CMK (cell line): ENCODE measurements at regions not wholly inside any gene's neighbourhood (a gene's known extent, or its start where the extent isn't known, plus 50 kb on each side); places are given as distances from the start of the nearest gene placed in this dataset.
"Not testable (repeated sequence)": the region's sequence is repeated elsewhere in the genome, so short reads cannot be mapped to it uniquely, and the experiment has no call there.

ENCODE experiments used
- DNase-seq: peaks from one replicate; pipeline ENCODE4 v3.0.0-alpha.2; 2010; ENCODE audit warnings: low read depth

DNA sequence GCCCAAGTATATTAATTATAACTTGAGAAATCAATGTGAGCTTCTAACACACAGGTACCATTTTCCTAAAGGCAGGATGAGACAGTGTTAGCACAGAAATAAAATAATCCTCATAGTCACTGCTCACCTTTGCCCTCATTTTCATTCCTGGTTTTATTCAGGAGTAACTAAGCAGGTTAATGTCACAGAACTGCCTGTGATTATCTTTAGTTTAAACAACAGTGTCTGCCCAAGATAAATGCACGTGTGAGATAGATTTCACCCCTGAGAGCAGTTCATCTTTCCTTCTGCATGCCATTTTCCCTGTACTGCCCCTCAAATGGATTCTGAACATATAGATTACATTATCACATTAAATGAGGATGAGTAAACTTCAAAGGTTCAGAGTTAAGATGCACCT, 250.7 kb downstream of the RMST start:
- no peak for DNase-seq

DNA sequence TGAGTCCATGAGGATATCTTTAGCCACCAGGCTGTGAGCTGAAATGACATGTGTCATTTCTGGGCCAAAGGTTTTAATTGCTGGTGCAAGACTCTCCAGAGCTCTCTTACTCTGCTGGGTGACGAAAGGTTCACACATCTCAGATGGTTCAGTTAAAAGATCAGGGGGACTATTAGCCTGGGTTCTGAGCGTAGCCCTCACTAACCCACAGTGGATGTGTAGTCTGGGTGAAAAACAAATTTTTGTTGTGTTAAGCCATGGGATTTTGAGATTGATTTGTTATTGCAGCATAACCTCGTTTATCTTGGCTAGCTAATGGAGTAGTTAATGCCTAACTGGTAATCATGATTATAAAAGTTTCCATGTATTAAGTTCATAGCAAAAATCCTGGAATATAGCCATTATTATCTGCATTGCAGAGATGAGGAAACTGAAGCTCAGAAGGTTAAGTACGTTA, 251.5 kb downstream of the RMST start:
- DNase-seq: no peak

DNA sequence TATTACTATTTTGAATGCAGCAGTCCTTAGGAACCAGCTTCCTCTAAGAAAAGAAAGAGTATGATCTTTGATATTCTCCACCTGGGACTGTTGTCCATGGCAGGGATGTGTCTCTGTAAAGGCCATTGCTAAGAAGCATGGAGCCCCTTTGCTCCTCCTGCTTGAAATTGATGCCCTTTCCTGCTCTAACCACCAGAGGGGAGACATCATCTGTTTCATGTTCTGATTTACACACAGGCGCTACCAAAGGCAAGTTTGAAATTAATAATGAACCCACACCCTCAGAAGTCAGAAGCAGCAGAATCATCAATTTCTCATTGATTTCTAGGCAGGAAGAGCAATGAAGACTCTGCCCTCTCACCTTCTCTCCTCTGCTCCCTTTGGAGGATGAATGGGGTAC, 253.8 kb downstream of the RMST start:
- DNase-seq: no peak

DNA sequence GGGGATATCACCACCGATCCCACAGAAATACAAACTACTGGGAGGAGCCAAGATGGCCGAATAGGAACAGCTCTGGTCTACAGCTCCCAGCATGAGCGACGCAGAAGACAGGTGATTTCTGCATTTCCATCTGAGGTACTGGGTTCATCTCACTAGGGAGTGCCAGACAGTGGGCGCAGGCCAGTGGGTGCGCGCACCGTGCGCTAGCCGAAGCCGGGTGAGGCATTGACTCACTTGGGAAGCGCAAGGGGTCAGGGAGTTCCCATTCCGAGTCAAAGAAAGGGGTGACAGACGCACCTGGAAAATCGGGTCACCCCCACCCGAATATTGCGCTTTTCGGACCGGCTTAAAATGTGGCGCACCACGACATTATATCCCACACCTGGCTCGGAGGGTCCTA, 261.2 kb downstream of the RMST start:
- not testable (repeated sequence) for DNase-seq

DNA sequence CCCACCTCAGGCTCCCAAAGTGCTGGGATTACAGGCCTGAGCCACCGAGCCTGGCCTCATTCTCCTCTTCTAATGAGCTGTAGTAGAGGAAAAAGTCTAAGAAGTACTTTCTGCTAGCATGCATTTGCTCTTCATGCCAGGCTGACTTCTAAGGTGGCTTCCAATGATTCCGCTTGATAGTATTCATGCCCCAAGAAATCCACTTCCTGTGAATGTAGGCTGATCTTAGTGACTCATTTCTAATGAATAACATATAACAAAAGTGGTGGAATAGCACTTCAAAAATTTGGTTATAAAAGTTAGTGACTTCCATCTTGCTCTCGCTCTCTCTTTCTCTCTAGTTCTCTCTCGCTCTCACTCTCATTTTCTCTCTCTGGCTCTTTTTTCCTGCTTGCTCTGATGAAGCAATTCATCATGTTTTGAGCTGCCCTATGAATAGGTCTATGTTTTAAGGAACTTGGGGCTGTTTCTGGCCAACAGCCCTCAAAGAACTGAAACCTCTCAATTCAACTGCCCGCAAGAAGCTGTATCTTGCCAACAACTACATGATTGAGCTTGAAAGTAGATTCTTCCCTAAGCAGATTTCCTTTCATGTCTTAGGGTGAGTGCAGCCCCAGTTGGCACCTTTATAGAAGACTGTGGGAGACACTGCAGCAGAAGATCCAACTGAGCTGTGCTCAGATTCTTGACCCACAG, 282.9 kb downstream of the RMST start:
- DNase-seq: no peak

DNA sequence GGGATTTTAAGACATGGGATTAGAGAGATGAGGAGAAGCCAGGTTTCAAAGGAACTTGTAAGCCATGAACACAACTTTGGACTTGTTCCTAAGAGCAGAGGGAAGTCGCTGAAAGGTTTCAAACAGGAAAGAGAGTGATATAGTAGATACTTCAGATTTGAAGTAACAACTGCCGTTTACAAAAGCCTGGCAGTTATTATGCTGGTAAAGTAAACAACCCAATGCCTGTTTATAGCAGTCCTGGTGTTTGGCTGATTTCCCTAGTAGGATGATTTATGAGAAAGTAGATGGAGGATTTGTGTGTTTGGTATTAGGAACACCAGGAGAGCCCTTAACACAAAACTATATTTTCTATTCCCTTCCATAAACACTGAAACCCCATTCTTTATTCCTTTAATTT, 285.7 kb downstream of the RMST start:
- DNase-seq: no peak

DNA sequence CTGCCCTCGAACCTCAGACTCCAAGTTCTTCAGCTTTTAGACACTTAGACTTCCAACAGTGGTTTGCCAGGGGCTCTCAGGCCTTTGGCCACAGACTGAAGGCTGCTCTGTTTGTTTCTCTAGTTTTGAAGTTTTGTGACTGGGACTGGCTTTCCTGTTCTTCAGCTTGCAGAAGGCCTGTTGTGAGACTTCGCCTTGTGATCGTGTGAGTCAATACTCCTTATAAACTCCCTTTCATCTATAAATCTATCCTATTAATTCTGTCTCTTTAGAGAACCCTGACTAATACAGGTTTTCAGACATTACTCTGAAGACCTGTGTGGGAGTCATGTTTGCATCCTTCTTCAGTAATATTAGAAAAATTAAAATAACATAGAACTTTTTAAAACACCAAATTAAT, 289.1 kb downstream of the RMST start:
- DNase-seq: no peak

DNA sequence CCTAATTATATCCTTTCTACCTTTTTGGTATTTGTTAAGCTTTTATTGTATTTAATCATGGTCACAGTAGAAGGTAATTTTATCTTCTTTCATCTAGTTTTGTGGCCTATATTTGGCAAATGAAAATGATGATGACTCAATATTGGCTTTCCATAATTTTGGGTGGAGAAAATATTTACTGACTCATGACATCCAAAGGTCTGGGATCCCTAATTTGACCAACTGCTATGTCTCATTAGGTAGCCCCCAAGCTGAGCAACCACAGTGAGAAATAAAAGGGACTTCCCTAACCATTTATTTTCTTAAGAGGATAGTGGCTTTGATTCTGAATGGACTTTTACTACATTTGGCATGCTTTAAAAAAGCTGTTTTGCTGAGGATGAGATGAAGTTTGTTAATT, 289.5 kb downstream of the RMST start:
- no peak for DNase-seq

DNA sequence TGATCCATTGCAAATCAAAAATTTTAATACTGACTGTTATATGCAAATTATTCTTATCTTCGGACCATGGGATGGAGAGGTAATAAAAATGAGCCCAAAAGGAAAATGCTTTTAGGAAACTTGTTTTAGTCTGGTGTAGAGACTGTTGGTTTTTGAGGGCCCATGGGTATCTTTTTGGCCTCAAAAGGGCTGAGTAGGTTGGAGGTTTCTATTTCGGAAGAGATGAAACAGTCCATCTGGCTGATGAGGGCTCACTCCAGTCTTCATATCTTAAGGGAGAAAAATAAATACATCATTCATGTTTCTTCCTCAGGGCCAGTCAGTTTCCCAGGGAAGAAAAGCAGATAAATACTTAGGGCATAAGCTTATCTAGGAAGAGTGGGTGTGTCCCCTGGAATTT, 290.7 kb downstream of the RMST start:
- DNase-seq: no peak

DNA sequence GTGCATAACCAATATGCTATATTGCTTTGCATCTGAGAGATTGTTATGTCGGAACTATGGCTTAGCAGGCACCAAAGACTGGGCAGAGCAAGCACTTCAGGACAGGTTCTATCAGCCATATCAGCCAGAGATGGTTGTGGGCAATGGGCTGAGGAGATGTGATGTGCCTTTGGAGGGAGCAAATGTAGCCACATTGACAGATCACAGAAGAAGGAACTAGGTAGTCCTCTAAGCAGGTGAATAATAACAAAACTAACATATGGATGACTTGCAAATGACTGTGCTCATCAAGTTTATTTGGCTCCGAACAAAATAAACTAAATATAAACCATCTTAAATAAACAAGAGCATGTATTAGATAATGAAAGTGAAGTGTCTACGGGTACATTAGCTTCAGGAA, 291.7 kb downstream of the RMST start:
- DNase-seq: no peak

DNA sequence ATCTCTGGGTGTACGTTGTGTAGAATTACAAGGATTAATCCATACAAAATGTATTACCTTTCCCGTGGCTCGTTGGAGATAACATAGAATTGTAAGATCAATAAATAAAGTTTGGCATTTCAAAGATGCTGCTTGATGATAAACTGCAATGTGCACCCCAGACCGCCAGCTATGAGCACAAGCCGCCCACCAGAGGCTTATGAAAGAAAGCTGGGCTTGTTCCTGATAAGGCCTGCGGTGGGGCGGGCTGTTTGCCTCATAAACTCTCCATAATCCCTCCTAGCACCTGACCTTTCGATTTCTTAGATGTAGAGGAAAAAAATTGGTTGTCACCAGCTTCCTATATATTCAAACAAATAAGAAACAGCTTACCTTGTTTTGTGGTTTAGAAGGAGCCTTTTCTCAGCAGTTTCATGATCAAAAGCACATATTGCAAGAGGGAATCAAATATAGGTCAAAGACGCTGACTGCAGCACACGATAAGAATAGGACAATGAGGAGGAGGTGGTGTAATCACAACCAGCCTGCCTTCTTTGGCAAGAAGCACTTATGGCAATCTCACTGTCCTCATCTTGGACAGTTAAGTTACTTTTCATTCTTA, 293.6 kb downstream of the RMST start:
- peak; percentile 5 for DNase-seq

DNA sequence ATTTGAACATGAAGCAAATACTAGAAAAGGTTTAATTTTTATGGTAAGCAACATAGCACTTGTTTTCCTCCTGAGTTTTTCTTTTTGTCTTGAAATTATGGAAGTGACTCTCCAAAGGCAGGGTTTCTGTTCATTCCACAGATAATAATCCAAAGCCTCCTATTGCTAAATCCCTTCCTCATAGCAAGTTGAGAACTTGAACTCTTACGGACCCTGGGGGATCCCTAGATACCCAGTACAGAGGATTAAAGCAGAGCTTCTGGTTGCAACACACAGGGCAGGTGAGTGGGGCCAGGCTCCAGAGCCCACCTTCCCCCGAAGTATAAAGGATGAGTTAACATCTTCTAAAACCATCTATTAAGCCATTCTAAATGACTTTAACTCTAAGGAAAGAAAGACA, 294.1 kb downstream of the RMST start:
- DNase-seq: no peak

DNA sequence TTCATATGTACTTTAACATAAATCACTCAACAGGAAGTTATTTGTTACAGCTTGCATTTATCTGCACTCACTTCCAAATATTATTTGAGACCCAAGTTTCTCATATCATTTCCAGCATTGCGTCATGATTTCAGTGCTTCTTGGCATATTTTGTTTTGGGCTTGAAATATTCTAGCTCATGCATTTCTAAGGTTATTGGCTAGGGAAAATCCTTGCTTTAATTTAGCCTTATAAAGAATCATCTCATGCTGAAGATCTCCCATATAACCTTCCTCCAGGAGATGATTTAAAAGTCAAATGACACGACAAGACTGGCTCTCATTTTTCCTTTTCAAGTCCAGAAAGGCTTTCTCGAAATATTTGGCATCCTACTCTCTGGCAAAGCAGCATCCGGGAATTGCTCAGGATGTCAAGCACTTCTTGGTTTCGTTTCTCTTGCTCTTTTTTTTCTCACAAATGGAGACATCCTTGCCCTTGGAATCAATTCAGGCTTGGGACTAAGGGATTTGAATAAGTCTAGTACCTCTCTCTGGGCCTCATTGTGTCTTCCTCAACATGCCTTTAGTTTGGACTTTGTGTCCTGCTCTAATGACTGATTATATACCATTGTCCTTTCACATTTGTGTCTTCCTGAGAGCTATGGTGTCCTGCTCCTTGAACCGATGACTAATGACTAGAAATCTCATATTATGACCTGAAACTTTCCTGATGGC, 295.0 kb downstream of the RMST start:
- no peak for DNase-seq

DNA sequence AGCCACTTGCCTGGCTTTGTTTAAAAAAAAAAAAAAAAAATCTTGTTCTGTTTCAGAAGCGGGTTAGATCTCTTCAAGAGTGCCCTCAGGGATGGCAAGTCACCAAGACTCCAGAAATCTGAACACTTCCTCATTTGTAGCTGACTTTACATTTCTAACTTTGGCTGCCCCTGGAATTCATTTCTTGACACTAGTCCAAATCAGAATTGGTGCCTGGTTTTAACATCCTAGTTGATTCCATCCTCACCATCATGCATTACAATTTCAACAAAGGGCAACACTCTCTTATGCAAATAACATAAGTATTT, 295.5 kb downstream of the RMST start:
- DNase-seq: no peak

DNA sequence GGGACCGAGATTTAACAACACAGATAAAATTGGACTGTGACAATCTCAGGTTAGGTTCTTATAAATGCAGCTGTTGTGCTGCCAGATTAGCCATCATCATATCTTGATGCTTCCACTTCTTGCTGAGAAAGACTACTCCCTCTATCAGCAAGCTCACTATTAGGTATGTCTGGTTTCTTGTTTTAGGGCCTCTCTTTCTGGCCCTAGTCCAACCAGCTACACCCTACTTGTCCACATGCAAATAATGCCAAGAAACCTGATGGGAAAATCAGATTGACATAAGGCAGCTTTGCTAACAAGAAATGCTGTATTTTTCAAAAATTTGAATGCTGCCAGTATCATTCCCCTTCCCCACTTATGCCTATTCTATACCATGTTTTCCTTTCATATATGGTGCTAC, 296.0 kb downstream of the RMST start:
- DNase-seq: no peak

DNA sequence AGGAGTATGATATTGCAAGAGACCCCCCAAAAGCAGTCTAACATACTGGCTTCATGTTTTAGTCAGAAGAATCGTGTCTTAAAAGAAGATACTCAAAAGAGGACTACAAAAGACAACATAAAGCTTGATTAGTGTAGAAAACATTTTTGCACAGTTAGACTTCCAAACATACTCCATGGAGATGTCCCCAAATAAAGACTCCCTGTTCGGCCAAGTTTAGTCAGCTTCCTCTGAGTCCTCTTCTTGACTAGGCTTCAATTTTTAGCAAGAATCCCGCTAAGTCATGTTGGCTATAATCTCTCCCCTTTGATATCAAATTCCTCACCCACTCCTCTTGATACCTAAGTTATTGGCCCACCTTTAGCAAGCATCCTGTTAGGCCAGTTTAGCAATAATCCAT, 298.0 kb downstream of the RMST start:
- DNase-seq: no peak

DNA sequence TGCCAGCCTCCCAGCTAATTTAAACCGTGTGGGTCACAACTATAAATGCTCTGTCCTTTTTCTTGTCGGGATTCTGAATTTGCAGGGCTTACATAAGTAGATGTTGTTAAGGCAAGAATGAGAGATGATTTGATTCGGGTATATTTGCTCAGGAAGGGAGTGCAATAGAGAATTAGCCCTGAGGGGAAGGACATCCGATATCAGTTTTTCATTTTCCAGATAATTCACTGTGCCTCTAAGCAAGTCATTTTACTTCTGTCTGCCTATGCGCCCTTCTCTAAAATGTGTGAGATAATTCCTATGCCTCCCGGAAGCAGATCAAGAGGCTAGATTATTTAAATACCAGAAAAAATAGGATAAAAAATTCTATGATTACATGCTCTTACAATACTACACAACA, 300.5 kb downstream of the RMST start:
- no peak for DNase-seq

DNA sequence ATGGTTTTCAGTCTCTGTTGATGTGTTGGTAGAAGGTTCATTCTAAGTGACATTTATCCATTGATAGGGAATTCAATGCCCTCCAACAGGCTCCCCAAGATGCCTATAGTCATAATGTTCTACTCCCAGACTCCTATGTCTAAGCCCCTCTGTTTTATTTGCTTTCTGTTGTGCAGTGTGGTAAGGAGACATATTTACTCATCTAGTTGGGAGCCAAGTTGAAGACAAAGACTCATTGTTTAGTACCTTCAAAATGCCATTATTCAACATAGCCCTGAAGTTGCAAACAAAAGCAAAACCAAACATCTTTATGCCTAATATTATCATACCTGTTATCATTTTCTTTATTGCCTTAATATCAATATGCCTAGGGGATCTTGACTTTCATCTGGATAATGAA, 302.1 kb downstream of the RMST start:
- DNase-seq: no peak

DNA sequence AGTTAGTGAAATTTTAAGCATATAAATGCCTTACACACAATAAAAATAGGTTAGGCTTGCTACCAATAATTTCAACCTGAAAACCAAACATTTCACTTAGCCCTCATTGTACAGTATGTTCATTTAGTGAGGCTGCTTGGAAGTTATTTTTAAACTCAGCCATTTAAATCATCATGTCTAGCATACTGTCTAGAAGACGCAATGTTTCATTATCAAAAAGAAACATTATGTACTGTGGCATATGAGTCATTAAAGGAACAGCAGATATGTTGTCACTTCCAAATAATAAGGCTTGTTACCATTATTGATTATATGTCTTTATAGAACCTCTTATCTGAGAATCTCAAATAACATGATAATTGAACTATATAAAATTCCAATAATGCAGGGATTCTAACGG, 304.7 kb downstream of the RMST start:
- DNase-seq: no peak

DNA sequence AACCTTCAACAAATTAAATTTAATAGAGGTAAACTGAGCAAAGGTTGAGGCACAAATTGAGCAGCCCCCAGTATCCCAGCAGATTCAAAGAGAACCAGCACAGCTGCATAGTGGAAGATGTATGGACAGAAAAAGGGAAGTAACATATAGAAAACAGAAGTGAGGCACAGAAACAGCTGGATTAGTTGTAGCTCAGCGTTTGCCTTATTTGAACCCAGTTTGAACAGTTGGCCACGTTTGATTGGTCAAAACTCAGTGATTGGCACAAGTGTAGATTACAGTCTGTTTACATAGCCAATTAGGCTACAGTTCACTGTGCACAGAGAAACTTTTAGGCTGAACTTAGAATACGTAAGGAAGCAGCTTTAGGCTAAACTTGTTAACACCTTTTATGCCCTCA, 315.5 kb downstream of the RMST start:
- DNase-seq: no peak

DNA sequence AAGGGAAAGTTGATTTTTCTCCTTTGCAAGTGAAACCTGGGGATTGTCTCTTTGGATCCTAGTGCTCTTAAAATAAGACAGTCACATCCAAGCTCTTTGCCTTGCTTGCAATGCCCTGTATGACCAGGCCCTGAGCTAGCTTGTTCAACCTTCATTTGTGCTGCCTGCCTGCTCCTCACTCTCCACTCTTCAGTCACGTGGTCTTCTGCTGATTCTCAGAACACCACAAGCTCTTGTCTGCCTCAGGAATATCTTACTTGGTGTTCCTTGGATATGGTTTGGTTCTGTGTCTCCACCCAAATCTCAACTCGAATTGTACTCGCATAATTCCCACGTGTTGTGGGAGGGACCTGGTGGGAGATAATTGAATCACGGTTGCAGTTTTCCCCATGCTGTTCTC, 318.7 kb downstream of the RMST start:
- no peak for DNase-seq

DNA sequence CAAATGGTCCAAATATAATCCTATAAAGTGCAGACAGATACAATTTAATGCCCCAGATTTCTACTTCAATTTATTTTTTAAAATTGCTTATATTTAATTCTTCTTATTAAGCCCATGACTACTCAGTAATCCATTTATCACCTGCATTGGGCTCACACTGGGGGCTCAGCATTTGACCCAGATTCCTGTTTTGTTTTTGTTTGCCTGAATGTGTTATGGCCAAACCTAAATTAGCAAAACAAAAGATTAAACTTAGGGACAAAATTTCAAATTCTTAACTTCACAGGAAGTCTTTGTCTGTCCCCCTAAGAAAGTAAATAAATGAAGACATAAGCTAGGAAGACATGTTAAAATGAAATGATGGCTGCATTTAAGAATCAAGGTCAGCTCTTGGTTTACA, 322.3 kb downstream of the RMST start:
- no peak for DNase-seq

DNA sequence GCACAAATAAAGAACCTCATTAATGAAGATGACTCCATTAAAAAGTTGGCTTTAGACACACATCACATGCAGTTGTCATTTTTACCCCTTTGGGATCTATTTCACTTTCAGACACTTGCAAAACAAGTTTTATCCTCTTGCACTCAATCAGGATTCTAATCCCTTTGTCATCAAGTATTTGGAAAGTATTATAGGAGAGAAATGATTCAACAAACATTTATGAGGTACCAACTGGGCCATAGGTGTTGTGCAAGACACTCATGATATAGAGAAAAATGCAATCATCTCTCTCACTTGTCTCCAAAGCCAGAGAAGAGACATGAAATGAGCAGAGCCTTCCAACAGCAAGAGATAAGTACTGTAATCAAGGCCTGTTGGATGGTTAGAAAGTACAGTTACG, 327.7 kb downstream of the RMST start:
- DNase-seq: no peak

DNA sequence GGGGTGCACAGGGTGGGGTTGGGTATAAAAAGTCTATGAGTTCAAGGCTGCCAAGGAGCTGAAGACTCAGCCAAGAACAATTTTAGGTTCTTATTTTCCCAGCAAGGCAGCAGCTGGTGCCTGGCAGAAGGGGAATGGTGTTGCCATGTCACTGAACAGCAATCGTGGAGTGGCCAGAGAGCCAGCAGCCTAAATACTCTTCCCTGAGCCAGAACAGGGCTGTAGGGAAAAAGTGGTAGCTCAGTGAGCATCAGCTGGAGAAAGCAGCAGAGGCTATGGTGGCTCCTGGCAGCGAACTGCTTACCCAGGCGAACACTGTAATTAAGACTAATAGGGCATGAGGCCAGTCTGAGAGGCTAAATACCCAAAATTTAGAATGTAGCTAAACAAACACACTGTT, 334.9 kb downstream of the RMST start:
- DNase-seq: no peak
